ENCODE measurements at regions not wholly inside any gene's neighbourhood (a gene's known extent, or its start where the extent isn't known, plus 50 kb on each side); places are given as distances from the start of the nearest gene placed in this dataset.

GRCh38 chr17:77666881-77667395 lies 291.6 kb upstream of the TNRC6C start:
- DNase-seq (ENCODE audit: extremely low spot score, insufficient read length, low read depth) = peak; percentile 15
- FAIRE-seq = peak; percentile 26

- FAIRE-seq = no peak
- no peak for DNase-seq (ENCODE audit: extremely low spot score, insufficient read length, low read depth)
These were observed 291.0 kb upstream of the TNRC6C start for GRCh38 chr17:77667478-77667877.

DNA sequence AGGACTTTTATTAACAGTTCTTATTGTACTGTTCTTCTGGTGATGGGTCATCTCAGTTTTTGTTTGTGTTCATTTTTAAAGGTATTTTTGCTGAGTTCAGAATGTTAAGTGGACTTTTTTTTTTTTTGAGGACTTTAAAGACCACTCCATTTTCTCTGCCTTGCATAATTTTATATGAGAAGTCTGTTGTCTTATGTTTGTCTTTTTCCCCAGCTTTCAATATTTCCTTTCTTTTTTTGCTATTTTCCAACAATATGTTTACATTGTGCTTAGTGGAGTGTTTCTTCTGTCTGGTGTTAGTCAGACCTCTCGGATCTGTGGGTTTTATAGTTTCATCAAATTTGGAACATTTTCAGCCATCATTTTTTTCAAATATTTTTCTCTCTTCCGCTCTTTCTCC lies 290.0 kb upstream of the TNRC6C start:
- FAIRE-seq (no peak), DNase-seq (ENCODE audit: extremely low spot score, insufficient read length, low read depth) (no peak)

- DNase-seq (ENCODE audit: extremely low spot score, insufficient read length, low read depth) = no peak
These were observed 288.3 kb upstream of the TNRC6C start for GRCh38 chr17:77670173-77670572.

DNA sequence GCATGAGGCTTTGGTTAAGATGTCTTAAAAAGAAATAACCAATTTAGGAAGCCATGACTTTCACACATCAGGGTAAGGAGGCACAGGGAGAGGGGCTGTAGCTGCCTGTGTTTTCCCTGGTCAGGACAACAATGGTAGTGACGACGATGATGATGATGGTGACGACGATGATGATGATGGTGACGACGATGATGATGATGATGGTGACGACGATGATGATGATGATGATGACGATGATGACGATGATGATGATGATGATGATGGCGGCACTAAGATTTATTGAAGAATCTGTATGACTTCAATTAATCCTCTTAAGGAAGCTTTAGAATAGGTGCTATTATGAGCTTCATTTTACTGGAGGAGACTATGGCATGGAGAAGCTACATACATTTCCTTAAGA lies 284.1 kb upstream of the TNRC6C start:
- FAIRE-seq (no peak), DNase-seq (ENCODE audit: extremely low spot score, insufficient read length, low read depth) (no peak)

More at GRCh38 chr17:77670173-77670572, 288.3 kb upstream of the TNRC6C start:
- no peak for FAIRE-seq

DNA sequence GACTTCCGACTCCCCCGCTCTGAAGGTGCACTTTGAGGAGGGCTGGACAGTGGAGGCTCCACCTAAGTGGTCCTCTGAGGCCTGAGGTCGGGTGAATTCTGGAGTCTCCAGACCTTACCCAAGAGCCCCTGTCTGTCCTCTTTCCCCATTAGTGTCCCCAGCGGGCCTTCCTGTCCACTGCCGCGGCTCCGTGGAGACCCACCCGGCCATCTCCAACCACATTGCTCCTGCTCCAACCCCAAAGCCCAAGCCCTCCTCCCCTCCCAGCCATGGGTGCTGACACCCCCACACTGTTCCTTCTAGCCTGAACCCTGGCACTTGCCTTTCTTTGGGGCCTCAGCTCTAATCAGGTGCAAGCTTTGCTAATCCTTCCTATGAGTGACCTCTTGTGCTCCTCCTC lies 283.1 kb upstream of the TNRC6C start:
- FAIRE-seq (no peak), DNase-seq (ENCODE audit: extremely low spot score, insufficient read length, low read depth) (no peak)

DNA sequence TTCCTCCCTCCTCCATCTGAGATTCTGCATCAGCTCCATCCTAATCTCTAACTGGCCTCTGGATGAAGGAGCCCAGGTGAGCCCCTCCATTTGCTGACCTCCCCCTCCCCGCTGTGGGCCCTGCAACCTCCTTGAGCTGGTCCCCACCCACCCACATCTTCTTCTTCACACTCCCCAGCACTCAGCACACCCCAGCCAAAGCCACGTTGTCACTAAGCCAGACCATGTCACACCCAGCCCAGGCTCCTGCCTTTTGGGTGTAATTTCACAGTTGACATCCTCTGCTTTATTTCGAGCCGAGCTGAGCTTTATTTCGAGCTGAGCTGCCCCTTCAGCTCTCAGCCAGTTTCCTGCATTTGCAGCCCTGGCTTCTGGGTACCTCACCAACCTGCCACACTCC lies 282.7 kb upstream of the TNRC6C start:
- FAIRE-seq = no peak

GRCh38 chr17:77676237-77676661 lies 282.3 kb upstream of the TNRC6C start:
- FAIRE-seq (no peak), DNase-seq (ENCODE audit: extremely low spot score, insufficient read length, low read depth) (no peak)

More for the DNA sequence above, 282.7 kb upstream of the TNRC6C start:
- DNase-seq (ENCODE audit: extremely low spot score, insufficient read length, low read depth) = no peak

GRCh38 chr17:77677211-77677610 lies 281.3 kb upstream of the TNRC6C start:
- FAIRE-seq = no peak
- DNase-seq (ENCODE audit: extremely low spot score, insufficient read length, low read depth) = no peak

DNA sequence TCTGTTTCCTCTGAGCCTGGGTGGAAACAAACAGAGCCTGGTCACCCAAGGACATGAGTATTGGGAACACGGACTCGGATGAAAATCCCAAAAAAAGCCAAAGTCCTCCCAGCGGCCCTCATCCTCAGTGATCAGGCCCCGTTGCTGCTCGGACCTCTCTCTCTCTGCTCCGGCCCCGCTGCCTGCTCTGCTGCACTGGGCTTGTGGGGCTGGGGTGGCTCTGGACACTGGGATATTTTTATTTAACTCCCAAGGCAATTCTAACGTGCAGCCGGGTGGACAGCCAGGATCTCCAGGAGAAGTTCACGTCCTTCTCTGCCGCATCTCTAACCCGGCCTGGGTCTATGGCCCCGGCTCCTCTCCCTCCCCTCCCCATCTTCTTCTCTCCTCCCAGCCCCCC lies 280.9 kb upstream of the TNRC6C start:
- DNase-seq (ENCODE audit: extremely low spot score, insufficient read length, low read depth) = no peak
- no peak for FAIRE-seq

DNA sequence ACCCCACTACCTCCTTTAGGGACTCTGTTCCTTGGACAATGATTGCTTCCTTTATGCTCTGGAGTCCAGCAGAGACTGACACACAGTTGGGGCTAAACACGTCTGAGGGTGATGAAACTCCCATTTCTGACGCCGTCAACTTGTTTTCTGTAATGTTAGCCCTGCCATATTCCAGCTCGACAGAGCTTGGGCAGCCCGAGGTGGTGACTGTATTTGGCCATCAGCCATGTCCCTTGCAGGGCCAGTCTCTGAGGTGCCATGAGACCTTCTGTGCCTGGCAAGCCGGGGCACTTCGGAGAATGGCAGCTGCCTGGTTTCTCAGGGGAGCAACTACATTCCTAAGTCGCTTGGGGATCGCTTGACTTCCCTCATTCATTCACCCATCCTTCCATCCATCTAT lies 278.9 kb upstream of the TNRC6C start:
- no peak for DNase-seq (ENCODE audit: extremely low spot score, insufficient read length, low read depth)
- FAIRE-seq = no peak

DNA sequence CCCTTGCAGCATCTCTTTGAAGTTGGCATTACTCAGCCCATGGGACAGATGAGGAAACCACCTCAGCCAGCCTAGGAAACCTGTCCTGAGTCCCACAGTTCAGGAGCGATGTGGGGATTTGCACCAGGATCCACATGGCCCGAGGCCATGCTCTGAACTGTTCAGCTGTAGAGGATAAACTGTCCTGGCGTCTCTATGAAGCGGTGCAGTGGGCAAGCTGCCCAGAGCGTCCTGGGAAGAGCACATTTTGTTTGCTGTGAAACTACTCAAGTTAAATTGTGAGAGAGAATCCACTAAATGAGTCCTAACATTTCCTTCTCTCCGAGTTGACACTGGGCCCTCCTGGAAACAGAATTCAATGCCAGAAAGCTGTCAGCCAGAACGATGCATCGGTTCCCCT lies 276.6 kb upstream of the TNRC6C start:
- no peak for FAIRE-seq
- DNase-seq (ENCODE audit: extremely low spot score, insufficient read length, low read depth) = no peak

DNA sequence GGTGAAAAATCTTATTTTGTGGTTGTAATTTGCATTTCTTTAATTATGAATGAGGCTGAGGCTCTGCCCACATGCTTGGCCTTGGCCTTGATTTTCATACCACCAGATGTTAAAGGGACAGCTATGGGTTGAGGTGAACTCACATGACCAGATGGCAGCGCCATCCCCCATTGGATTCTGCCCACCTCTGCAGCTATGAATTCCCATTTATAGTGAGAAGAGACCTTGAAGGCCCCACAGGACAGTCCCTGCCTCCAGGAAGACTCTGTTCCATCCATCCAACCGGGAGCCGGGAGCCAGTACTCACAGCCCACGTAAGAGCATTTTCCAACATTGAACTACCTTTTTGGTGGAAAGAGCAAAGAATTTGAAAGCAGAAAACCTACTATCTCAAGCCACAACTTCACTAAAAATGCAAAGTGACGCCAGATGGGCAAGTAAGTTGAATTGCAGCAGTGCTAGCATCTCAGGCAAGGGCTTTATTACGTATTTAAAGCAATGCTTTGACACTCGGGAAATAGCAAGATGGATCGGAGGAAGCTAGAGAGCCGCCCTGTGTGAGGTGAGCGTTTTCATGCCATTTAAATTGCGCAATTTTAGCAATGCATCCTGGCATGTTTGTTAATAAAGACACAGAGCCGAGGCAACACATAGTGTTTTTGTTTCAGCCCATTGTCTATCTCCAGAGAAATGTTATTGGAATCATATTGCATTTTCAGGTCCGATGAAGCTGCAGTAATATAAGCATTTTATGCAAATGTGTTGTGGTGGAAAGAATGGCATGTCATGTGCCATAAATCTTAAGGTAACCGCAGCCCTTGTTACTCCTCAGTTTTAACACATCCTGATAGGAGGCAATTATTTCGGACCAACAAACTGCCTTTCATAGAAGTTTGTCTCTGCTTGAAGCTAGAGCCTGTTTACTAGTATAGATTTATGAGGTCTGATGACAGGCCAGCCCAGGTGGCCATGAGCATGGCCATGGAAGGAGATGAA lies 273.4 kb upstream of the TNRC6C start:
- FAIRE-seq = no peak

GRCh38 chr17:77685881-77686486 lies 272.5 kb upstream of the TNRC6C start:
- no peak for DNase-seq (ENCODE audit: extremely low spot score, insufficient read length, low read depth)
- no peak for FAIRE-seq

More for the DNA sequence above, 273.4 kb upstream of the TNRC6C start:
- DNase-seq (ENCODE audit: extremely low spot score, insufficient read length, low read depth) = no peak

DNA sequence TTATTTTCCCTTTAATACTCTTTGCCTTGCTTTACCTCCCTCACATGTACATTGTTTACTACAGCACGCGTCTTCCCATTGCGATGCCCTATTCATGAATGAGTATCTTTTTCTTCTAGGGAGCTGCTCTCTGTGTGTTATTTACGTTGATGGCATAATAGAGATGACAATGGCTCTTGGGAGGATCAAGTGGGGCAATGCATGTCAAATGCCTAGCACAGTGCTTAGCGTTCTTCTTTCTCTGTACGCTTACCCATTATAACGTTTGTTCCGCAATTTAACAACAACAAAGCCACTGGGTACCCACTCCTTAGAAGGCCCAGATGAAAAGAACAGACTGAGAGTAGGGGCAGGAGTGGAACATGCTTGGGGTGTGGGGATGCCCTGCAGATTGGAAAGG lies 271.6 kb upstream of the TNRC6C start:
- FAIRE-seq = no peak
- DNase-seq (ENCODE audit: extremely low spot score, insufficient read length, low read depth) = no peak

DNA sequence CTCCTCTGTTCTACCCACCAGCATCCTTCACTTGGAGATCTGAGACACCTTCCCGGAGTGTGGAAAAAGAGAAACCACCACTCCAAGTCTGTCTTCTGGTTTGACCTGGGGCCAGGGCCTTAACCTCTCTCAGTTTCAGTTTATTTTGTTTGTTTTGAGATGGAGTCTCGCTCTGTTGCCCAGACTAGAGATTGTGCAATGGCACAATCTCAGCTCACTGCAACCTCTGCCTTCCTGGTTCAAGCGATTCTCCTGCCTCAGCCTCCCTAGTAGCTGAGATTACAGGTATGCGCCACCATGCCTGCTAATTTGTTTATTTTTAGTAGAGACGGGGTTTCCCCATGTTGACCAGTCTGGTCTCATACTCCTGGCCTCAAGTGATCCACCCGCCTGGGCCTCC lies 271.1 kb upstream of the TNRC6C start:
- DNase-seq (ENCODE audit: extremely low spot score, insufficient read length, low read depth) (no peak), FAIRE-seq (no peak)

DNA sequence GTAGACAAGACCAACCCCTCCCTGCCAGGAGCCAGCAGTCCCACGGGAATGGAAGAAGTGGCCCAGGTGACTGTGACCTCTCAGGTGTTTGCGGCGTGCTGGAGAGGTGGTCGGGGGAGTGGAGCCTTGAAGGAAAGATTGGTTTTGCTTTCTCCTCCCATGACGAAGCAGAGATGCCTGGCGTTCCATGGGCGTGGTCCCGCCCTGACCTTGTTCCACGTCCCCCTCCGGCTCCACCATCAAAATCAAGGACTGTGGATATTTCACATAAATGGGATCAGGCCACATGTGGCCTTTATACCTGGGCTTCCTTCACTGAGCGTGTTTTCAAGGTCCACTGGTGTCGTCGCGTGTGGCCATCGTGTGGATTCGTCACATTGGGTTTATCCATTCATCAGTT lies 270.6 kb upstream of the TNRC6C start:
- DNase-seq (ENCODE audit: extremely low spot score, insufficient read length, low read depth) (no peak), FAIRE-seq (no peak)

DNA sequence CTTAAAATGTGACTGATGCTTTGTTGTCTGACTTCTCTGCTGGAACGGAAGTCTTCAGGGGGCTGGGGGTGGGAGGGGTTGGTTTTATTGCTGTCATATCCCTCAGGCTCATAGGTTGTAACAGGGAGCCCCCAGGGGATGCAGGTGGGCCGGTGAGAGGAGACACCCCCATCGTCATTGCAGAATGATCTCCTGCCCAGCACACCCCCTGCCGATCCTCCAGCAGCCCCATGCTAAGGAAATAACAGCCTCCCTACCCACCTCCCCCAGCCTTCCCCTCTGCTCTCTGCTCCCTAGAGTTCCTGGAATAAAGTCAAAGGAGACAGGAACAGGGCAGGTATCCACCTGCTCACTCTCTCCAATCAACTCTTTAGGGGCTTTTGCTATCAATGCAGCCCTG lies 270.1 kb upstream of the TNRC6C start:
- FAIRE-seq = no peak
- DNase-seq (ENCODE audit: extremely low spot score, insufficient read length, low read depth) = no peak

- FAIRE-seq = peak; percentile 56
- no peak for DNase-seq (ENCODE audit: extremely low spot score, insufficient read length, low read depth)
These were observed 268.0 kb upstream of the TNRC6C start for GRCh38 chr17:77690271-77691161.
